Heart left ventricle (tissue), 13 donors: ENCODE measurements at regions not wholly inside any gene's neighbourhood (a gene's known extent, or its start where the extent isn't known, plus 50 kb on each side); places are given as distances from the start of the nearest gene placed in this dataset.

ENCODE experiments used
- POLR2A ChIP-seq, 2 donors: fragments of 450-650 bp; IDR thresholded peaks; one replicate each; pipeline ENCODE4 v1.6.1; 2017; ENCODE audit warnings: antibody characterized with exemption in 2 of 2, mild to moderate bottlenecking in 2 of 2, moderate library complexity in 2 of 2
- TF ChIP-seq, protein P1 (sequence below), 12 donors: fragments of 200-600 bp; sonication (generic) in 4 of 12; IDR thresholded peaks; one replicate each; pipeline versions ENCODE4 v1.5.0 to v1.8.0; 2018 to 2022; ENCODE audit warnings: antibody characterized with exemption in 12 of 12, mild to moderate bottlenecking in 5 of 12
- donor health status: ischemic (EF 13 %, LVEDD 7.1; RV severe dilation, severe dysfunction).
- donor health status: DM: no; HTN: yes; CAD: no.
- donor health status: DM: no; HTN: no; CAD: no.
- donor health status: ischemic (EF 25% LVEDD 6.9; RV normal size, moderate dysfunction).
- donor health status: ischemic (EF 25% LVEDD 5.7; RV mildly dilated, moderate dysfunction).
- donor health status: ischemic (EF 35%, LVEDD 5.7; RV mildly dilated, moderate dysfunction).
- donor health status: nonischemic (EF 11% LVEDD 7.7; RV severe dilation, severe dysfunction).
- donor health status: DM: yes; HTN: yes; CAD: no.
- donor health status: PGD.
- donor health status: ischemic (EF 29% LVEDD 5.4; RV normal size, mild dysfunction).
- donor health status: nonischemic (EF 23%, LVEDD 6.1; RV moderate dilation, normal function).

GRCh38 chr3:1515882-1516281 is 423.1 kb downstream of the CNTN6 start:
- TF ChIP-seq, protein P1, sequence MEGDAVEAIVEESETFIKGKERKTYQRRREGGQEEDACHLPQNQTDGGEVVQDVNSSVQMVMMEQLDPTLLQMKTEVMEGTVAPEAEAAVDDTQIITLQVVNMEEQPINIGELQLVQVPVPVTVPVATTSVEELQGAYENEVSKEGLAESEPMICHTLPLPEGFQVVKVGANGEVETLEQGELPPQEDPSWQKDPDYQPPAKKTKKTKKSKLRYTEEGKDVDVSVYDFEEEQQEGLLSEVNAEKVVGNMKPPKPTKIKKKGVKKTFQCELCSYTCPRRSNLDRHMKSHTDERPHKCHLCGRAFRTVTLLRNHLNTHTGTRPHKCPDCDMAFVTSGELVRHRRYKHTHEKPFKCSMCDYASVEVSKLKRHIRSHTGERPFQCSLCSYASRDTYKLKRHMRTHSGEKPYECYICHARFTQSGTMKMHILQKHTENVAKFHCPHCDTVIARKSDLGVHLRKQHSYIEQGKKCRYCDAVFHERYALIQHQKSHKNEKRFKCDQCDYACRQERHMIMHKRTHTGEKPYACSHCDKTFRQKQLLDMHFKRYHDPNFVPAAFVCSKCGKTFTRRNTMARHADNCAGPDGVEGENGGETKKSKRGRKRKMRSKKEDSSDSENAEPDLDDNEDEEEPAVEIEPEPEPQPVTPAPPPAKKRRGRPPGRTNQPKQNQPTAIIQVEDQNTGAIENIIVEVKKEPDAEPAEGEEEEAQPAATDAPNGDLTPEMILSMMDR (IDR thresholded peaks at IDR 0.05), result no peak
- no peak for TF ChIP-seq POLR2A (IDR thresholded peaks at IDR 0.05)
